GM12892 (cell line): ENCODE measurements at regions not wholly inside any gene's neighbourhood (a gene's known extent, or its start where the extent isn't known, plus 50 kb on each side); places are given as distances from the start of the nearest gene placed in this dataset.

Source experiments
- POLR2A ChIP-seq: IDR thresholded peaks from 2 replicates; pipeline ENCODE4 v1.6.1; 2011; ENCODE audit warnings: low read depth, low read length, control low read depth
- POLR2AphosphoS5 ChIP-seq: IDR thresholded peaks from 2 replicates; pipeline ENCODE4 v1.6.1; 2011; ENCODE audit warnings: low read depth, low read length, control low read depth
- TAF1 ChIP-seq: IDR thresholded peaks from 2 replicates; pipeline ENCODE4 v1.6.1; 2011; ENCODE audit warnings: low read depth, mild to moderate bottlenecking, control low read depth, low read length, borderline replicate concordance

DNA sequence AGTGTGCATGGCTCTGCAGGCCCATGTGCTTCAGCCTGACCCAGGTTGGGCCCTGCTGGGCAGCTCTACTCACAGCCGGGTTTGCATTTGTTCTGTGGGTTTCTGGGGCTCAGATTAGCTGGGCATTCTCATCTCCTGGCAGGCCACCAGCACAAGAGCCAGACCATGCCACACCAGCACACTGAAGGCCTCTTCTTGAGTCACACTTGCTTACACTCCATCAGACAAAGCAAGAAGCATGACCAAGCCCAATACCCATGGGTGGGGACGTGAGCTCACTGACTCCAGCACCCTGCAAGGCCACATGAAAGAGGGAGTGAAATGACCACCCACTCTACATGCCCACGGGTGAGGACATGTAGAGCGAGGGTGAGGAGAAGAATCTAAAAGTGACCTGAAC, 257.8 kb upstream of the PPP2R2D start:
- TF ChIP-seq POLR2A: no peak
- TF ChIP-seq POLR2AphosphoS5: no peak
- TF ChIP-seq TAF1: no peak
